ENCODE measurements at regions not wholly inside any gene's neighbourhood (a gene's known extent, or its start where the extent isn't known, plus 50 kb on each side); places are given as distances from the start of the nearest gene placed in this dataset.

DNA sequence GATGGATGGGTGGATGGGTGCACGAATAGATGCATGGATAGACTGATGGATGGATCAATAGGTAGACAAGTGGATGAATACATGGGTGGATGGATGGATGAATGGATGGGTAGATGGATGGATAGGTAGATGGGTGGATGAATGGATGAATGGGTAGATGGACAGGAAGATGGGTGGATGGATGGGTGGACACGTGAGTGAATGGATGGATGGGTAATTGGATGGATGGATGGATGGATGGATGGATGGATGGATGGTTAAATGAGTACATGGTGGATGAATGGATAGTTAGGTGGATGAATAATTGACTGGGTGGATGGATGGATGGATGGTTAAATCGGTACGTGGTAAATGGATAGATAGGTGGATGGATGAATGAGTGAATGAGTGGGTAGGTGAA, 89.7 kb upstream of the ZNF469 start:
- Histone ChIP-seq H4K20me1 (ENCODE audit: insufficient read depth, poor library complexity, severe bottlenecking) (no peaks in the 10 kb centered on the region), H3K27me3 (no peaks in the 10 kb centered on the region), H3K9me2 (replicated peaks; ENCODE audit: insufficient read depth) (no peaks in the 10 kb centered on the region), H3K27ac (no peak overlapping the region), H3K4me2 (no peak overlapping the region), H3K4me1 (ENCODE audit: insufficient read depth) (peaks cover 3% of the 10 kb centered on the region), H3K79me2 (no peaks in the 10 kb centered on the region), H2AFZ (no peak overlapping the region), H3K36me3 (replicated peaks; ENCODE audit: insufficient read depth, low read depth) (no peaks in the 10 kb centered on the region), H3K9me3 (ENCODE audit: low read depth) (no peaks in the 10 kb centered on the region), H3K4me3 (no peak overlapping the region)
- no peak for DNase-seq (ENCODE audit: low spot score)
- 94% methylated on average over 4 of the region's 4 CpGs for WGBS (ENCODE audit: low lambda C conversion rate, missing lambda C conversion rate)
- TF ChIP-seq EZH2phosphoT487 (IDR thresholded peaks at IDR 0.05; ENCODE audit: low read depth, severe bottlenecking, unreplicated experiment): no peak
- TF ChIP-seq, protein P1, sequence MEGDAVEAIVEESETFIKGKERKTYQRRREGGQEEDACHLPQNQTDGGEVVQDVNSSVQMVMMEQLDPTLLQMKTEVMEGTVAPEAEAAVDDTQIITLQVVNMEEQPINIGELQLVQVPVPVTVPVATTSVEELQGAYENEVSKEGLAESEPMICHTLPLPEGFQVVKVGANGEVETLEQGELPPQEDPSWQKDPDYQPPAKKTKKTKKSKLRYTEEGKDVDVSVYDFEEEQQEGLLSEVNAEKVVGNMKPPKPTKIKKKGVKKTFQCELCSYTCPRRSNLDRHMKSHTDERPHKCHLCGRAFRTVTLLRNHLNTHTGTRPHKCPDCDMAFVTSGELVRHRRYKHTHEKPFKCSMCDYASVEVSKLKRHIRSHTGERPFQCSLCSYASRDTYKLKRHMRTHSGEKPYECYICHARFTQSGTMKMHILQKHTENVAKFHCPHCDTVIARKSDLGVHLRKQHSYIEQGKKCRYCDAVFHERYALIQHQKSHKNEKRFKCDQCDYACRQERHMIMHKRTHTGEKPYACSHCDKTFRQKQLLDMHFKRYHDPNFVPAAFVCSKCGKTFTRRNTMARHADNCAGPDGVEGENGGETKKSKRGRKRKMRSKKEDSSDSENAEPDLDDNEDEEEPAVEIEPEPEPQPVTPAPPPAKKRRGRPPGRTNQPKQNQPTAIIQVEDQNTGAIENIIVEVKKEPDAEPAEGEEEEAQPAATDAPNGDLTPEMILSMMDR (IDR thresholded peaks at IDR 0.05; ENCODE audit: poor library complexity): no peak
- no peak for TF ChIP-seq EZH2 (IDR thresholded peaks at IDR 0.05; ENCODE audit: borderline replicate concordance)

DNA sequence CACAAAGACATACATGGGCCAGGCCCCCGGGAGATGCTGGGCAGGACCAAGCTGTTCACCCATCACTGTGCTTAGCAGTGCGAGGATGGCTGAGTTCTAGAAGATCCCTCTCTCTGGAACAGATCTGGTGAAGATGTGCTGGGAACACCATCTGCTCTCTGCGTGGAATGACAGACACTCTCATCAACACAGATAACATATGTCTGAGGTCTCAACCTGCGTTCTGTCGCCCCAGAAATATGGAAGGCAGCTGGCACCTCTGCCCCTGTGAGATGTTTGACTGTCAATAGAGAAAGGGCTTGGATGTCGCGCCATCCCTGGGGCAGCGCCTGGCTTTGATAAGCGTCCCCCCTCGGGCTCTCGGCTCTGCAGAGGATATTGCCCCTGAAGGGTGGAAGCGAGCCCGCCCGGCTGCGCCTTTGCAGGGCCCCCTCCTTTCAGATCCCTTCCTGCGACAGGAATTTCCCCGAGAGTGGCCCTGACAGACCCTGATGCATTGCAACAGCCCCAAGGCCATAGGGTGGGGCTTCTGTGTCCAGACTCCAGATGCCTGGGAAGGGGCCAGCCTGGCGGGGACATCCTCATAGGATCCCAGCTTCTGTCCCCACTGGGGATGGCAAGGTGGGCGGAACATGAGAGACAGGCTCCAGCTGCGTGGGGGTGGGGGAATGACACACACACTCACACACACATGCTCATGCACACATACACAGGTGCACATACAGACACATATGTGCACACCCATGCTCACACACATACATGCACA, 86.9 kb upstream of the ZNF469 start:
- H4K20me1 ChIP-seq (ENCODE audit: insufficient read depth, poor library complexity, severe bottlenecking): no peaks in the 10 kb centered on the region
- H3K4me3 ChIP-seq: no peak overlapping the region
- no peak overlapping the region for H2AFZ ChIP-seq
- no peak overlapping the region for H3K4me2 ChIP-seq
- H3K27ac ChIP-seq: no peak overlapping the region
- H3K79me2 ChIP-seq: no peaks in the 10 kb centered on the region
- H3K9me3 ChIP-seq (ENCODE audit: low read depth): no peaks in the 10 kb centered on the region
- no peaks in the 10 kb centered on the region for H3K27me3 ChIP-seq
- 83% methylated on average over 18 of the region's 20 CpGs for WGBS (ENCODE audit: low lambda C conversion rate, missing lambda C conversion rate)
- no peak for DNase-seq (ENCODE audit: low spot score)
- no peaks in the 10 kb centered on the region for H3K36me3 ChIP-seq (replicated peaks; ENCODE audit: insufficient read depth, low read depth)
- no peaks in the 10 kb centered on the region for H3K9me2 ChIP-seq (replicated peaks; ENCODE audit: insufficient read depth)
- TF ChIP-seq, protein P1 (IDR thresholded peaks at IDR 0.05; ENCODE audit: poor library complexity): no peak
- no peak for TF ChIP-seq EZH2 (IDR thresholded peaks at IDR 0.05; ENCODE audit: borderline replicate concordance)
- TF ChIP-seq EZH2phosphoT487 (IDR thresholded peaks at IDR 0.05; ENCODE audit: low read depth, severe bottlenecking, unreplicated experiment): no peak
- no peaks in the 10 kb centered on the region for H3K4me1 ChIP-seq (ENCODE audit: insufficient read depth)

GRCh38 chr16:88296437-88297177, 86.2 kb upstream of the ZNF469 start:
- Histone ChIP-seq H3K36me3 (replicated peaks; ENCODE audit: insufficient read depth, low read depth) (no peaks in the 10 kb centered on the region), H3K4me2 (no peak overlapping the region), H3K27ac (no peak overlapping the region), H3K9me3 (ENCODE audit: low read depth) (no peaks in the 10 kb centered on the region), H3K9me2 (replicated peaks; ENCODE audit: insufficient read depth) (no peaks in the 10 kb centered on the region), H3K27me3 (no peaks in the 10 kb centered on the region), H2AFZ (no peak overlapping the region), H4K20me1 (ENCODE audit: insufficient read depth, poor library complexity, severe bottlenecking) (no peaks in the 10 kb centered on the region), H3K4me1 (ENCODE audit: insufficient read depth) (no peaks in the 10 kb centered on the region), H3K79me2 (no peaks in the 10 kb centered on the region), H3K4me3 (no peak overlapping the region)
- no peak for DNase-seq (ENCODE audit: low spot score)
- 90% methylated on average over 19 of the region's 19 CpGs for WGBS (ENCODE audit: low lambda C conversion rate, missing lambda C conversion rate)
- TF ChIP-seq EZH2phosphoT487 (IDR thresholded peaks at IDR 0.05; ENCODE audit: low read depth, severe bottlenecking, unreplicated experiment): no peak
- TF ChIP-seq EZH2 (IDR thresholded peaks at IDR 0.05; ENCODE audit: borderline replicate concordance): no peak
- TF ChIP-seq, protein P1 (IDR thresholded peaks at IDR 0.05; ENCODE audit: poor library complexity): no peak

Data from hepatocyte (in vitro differentiated cells).